GM19023 (cell line): ENCODE measurements at regions not wholly inside any gene's neighbourhood (a gene's known extent, or its start where the extent isn't known, plus 50 kb on each side); places are given as distances from the start of the nearest gene placed in this dataset.

Experiments
- ATAC-seq: cut with Tn5 transposase; IDR thresholded peaks from one replicate; pipeline ENCODE4 v1.9.1; 2021; ENCODE audit warnings: mild to moderate bottlenecking, moderate library complexity; ENCODE audit not compliant: unreplicated experiment

DNA sequence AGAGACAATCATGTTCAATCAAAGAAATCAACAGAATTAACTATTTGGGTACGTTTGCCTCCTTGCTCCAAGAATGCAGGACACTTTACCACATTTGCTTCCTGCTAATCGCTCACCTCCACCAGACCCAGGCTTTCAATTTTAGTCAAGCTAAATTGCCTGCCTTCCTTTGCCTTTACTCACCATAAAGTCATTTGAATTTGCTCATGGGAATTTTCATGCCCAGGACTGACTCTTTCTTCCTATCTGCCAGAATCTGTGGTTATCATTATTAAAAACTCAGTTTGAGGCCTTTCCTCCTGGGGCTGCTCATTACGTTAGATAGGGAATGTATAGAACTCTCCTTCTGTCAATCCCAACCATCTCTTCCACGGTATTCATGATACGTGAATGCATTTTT lies 1935.3 kb upstream of the WWC1 start:
- no peak for ATAC-seq

DNA sequence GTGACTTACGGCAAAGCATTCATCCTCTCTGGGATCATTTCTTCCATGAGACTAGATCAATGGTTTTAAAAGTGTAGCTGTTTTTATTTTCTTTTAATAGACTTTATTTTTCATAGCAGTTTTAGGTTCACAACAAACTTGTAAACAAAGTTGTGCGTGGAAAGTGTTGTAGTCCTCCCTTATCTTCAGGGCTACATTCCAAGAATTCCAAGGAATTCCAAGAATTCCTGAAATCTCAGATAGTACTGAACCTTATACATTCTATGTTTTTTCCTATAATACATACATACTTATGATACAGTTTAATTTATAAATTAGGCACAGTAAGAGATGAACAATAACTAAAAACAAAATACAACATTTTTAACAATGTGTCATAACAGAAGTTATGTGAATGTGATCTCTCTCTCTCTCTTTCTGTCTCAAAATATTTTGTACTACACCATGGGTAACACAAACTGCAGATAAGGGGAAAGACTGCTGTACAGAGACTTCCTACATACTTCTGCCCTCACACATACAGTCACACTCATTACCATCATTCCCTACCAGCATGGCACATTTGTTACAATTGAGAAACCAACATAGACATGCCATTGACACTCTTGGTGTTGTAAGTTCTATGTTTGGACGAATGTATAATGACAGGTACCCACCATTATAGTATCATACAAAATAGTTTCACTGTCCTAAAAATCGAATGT lies 1933.2 kb upstream of the WWC1 start:
- ATAC-seq = no peak

DNA sequence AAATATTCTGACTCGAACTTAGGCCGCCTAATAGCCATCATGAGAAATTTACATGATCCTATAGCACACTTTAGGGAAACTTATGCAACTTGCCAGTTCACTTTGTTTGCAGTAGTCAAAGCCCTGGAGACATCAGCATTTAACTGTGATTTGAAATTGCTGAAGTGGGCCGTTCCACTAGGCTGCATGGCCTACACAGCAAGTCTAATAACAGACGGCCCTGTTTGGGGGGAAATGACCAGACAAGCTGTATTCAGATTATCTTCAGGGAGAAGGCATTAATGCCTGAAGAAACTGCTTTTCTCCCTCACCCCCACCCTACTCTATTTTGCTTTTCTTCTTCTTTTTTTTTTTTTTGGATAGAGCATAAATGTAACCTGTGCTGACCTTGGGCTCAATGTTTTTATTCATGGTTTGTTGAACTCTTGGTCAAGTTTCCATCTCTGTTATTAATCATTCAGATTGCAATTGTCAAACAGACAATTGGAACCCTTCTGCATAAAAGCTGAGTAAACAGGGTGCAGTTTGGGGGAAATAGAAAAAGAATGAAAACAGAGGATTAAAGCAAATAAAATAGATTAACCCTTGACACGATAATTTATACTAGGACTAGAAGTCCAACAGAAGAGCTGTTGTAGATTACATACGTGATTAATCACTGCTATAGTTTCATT lies 1928.2 kb upstream of the WWC1 start:
- ATAC-seq = no peak

DNA sequence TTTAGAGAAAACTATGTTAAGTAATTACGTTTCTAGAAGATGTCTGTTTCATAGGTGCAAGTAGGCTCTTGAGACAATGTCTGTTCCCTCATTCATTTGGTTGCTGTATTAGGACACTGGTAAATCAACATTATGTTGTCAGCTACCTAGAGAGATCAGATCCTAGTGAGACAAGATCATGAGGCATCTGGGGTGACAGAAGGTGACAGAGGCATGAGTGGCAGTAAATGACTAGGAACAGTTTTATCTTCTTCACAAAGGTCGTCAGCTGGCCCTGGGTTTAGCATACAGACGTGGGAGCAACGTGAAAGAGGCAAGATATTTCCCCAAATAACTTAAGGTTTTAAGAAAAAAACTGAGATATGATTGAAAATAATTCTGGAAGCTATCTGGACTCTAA lies 1926.3 kb upstream of the WWC1 start:
- ATAC-seq = no peak

DNA sequence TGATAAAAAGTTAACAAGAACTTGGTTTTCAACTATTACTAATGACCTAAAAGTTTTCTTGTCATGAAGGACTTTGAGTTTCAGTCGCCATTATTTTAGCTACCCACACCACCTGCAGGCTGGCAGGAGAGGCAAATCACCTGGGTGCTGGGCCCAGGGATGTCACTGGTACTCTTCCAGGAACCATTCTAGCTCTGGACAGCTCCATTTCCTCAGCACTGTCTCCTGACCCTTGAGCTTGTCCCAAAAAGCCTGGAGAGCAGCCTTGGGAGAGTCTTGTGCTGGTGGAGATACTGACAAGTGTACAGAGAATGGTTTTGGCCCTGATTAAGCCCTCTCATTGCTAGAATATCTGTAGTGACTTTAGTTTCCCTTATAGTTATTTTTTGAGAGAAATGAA lies 1924.1 kb upstream of the WWC1 start:
- ATAC-seq = no peak

DNA sequence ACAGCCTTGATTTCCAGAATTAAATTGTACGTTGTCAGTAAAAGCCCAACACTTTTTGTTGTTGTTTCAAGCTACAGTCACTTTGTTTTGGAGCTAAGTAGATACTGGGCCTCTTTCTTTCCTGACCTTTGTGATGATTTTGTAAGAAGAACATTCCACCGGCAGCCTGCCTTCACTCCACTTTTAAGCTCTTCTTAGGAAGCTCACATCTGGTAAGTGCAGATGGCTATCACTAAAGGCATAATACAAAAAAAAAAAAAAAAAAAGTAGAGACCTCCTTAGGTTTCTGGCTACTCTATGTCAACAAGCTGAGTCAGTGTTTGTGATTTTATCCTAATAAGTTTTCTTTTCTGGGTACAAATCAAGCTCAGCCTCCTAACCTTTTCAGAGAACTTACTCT lies 1922.1 kb upstream of the WWC1 start:
- ATAC-seq = no peak

DNA sequence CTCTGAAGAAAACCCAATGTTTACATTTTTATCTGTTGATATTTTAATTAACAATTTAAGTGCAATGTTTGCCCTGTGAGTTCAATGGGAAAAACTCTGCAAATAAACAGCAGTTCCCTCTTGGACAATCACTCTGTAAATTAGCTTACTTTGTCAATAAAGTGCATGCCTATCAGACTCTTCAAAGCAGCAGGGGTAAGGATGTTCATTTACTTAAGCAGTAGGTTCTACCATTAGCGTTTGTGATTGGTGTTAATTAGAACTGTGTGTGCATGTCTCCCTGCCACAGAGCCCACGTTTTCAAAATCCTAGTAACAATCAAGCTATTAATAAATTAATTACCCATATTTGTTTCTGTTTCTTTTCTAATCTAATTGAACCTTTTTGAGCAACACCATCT lies 1921.6 kb upstream of the WWC1 start:
- ATAC-seq = no peak

DNA sequence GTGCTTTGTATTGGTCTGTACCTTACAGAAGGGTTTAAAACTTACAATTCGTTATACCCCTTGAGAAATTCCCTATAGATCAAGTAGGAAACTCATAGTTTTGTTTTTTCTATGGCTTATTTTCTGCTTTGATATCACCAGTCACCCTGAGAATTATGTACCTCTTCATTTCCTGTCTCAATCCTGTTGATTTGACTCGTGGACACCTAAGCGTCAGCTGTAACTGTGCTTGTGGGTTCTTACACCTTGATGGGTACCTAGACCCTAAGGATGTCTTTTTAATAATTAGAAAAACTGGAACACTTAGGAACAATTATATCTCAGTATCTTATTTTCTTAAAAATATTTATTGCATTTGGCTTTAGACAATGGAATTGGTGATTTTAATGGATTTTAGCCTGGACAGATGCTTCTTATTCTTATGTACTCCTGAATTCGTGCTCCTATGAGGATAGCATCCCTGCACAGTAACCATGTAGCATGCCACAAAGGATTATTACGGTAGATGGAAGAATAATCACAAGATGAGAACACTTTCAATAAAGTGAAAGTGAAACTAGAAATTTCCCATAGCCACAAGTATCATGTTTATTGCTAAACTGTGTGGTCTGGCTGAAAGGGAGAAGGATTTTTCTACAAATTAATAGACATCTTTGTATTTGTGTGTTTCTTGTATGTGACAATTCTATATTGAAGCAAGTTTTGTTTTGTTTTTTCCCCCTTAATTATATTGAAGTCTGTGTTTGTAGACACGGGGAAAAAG lies 1920.3 kb upstream of the WWC1 start:
- no peak for ATAC-seq

DNA sequence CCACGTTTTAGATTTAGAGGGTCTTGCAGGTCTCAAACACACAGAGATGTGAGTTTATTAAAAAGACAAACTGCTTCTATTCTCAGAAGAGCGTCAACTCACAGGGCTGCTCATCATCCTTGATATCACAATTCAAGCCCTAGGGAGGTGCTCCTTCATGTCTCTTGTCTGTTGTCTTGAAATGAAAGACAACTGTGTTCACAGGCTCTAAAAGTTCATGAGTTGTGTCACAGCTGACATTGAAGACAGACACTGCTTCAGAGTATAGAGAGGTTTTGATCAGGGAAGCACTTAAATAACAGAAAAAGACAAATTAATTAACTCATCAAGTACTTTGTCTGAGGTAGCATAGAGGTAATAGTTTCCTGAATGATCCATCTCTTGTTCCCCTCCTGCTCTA lies 1917.6 kb upstream of the WWC1 start:
- ATAC-seq = no peak

DNA sequence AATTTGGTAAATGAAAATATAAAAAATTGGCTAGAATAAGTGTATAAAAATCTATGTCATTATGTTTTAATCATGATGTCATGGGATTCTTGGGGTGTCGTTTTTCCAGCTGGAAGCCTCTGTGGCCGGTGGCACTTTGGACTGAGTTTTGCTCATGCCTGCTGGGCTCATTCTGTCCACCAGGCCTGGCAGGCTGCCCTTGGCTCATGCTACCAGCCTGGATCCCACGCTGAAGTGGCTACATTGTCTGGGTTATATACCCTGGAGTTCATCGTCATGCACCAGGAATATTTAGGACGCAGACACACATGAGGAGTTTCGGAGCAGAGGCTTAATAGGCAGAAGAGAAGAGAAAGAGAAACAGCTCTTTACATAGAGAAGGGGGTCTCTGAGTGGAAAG lies 1913.7 kb upstream of the WWC1 start:
- no peak for ATAC-seq

DNA sequence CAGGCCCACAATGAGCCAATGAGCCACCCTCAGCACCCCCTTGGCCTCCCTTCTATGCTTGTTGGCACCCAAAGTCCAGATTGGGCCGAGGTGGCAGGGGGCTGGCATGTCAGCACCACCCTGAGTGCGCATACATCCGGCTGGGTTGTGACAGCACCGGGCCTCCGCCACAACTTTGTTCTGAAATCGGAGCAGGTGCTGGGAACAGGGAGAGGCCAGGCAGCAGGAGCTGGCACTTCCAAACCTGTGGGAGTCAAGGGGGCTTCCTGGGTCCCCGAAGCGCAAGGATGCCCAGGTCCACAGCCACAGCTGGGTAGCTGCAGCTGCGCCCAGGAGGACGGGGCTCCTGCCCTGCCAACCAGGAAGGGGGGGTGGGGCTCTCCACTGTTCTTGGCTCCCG lies 1911.9 kb upstream of the WWC1 start:
- no peak for ATAC-seq

DNA sequence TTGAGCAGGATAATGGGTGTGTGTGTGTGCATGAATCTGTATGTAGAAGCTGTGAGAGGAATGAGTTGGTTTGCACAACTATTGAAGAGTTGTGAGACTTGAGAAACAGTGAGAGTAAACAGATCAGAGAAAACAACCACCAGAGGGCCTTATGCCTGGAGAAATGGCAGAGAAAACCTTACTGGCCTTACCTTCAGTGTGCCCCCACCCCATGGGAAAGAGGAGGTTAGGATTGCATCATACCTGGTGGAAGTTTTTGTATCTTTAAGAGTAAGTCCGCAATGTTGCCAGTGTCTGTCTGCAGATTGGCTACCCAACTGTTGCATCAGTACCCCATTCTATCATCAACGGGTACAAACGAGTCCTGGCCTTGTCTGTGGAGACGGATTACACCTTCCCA lies 1909.4 kb upstream of the WWC1 start:
- ATAC-seq = no peak

DNA sequence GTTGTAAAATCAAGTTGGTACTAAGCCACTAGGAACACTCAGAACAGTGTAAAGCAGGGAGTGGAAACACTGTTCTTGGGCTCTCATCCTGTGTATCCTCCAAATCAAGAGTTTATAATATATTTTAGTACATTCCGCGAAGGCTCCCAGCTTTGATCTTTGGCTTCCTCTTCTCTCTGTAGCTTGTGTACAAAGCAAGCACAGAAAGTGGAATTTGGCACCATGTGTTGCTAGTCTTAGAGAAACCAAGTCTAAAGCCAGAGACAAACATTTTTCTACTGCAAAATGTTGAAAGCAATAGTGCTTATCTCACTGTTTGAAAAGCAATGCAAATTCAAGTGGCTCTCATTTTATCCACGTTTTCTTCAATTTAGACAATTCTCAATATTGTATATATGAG lies 1893.3 kb upstream of the WWC1 start:
- ATAC-seq = no peak

DNA sequence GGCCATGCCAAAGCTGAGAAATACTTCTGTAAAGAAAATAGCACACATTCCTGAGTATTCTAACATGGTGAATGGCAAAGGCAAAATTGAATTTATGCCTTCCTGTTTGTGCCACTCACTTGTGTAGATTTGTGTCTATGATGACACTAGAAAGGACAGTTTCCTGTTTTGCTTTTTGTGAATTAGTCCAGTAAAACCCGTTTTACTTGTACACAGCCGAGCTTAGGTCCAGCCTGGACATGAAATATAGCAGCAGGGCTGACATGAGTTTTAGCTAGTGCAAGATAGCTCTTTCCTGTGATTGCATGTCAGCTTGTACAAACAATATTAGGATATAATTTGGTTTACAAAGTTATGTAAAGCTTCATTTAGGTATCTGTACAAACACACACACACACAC lies 1891.7 kb upstream of the WWC1 start:
- no peak for ATAC-seq

DNA sequence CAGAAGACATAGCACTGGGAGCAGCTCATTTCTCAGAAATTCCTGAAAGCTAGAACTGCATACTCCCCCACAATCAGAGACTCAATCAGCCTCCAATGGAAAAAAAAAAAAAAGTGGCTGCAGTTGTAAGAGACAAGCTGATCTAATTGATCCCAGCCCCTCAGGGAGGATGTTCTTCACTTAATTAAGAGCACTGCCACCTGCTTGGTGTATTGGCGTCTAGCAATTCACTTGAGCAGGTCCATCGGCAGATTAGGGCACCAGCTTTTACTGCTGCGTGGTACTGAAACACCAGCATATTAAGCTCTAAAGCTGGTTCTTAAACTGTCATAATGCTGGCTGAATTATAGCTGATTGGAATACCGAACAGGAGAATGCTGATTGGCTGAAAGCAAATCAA lies 1890.1 kb upstream of the WWC1 start:
- ATAC-seq = no peak

DNA sequence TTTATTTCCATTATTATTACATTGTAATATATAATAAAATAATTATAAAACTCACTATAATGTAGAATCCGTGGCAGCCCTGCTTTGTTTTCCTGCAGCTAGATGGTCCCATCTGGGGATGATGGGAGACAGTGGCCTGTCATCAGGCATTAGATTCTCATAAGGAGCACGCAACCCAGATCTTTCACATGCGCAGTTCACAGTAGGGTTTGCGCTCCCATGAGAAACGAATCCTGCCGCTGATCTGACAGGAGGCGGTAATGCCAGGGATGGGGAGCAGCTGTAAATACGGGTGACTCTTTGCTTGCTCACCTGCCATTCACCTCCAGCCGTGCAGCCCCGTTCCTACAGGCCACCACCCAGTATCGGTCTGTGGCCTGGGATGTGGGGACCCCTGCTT lies 1879.3 kb upstream of the WWC1 start:
- ATAC-seq = no peak

DNA sequence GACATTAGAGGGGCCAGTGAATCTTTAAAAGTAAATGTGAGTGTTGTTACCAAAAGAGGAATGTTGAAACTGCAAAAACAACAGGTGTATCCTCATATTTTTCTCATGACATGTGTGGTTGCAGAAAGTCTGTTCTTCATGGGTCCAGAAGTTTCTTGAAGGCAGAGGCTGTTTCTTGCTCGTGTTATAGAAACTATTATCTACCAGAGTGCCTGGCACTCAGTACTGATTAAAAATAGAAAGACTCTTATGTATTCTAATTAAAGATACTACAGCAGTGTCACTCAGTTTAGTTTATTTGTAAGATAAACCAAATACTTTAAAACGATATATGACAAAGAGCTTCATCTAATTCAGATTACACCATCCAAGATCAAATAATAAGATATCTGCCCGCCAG lies 1864.2 kb upstream of the WWC1 start:
- no peak for ATAC-seq

DNA sequence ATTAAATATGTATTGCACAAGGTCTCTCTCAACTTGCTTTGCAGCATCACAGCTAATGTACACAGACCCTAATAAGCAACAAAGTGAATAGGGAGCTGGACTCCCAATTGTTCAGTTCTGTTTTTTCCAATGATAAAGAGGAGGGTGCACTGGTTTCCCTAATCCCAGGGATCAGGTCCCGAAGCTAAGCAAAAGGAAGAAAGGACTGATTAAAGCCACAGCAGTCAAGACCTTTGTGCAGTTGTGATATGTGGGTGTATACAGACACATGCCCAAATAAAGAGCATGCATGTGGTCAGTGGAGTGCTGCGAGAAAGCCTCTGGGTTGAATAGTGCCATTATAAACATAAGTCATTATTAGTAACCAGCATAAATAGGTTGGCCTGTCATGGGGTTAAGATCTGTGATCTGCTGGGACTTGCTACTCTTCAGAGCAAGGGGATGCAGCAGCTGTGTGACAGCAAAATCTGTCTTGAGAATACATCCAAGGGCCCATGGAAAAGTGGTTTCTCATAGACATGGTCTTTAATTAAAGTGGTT lies 1863.1 kb upstream of the WWC1 start:
- ATAC-seq = no peak

DNA sequence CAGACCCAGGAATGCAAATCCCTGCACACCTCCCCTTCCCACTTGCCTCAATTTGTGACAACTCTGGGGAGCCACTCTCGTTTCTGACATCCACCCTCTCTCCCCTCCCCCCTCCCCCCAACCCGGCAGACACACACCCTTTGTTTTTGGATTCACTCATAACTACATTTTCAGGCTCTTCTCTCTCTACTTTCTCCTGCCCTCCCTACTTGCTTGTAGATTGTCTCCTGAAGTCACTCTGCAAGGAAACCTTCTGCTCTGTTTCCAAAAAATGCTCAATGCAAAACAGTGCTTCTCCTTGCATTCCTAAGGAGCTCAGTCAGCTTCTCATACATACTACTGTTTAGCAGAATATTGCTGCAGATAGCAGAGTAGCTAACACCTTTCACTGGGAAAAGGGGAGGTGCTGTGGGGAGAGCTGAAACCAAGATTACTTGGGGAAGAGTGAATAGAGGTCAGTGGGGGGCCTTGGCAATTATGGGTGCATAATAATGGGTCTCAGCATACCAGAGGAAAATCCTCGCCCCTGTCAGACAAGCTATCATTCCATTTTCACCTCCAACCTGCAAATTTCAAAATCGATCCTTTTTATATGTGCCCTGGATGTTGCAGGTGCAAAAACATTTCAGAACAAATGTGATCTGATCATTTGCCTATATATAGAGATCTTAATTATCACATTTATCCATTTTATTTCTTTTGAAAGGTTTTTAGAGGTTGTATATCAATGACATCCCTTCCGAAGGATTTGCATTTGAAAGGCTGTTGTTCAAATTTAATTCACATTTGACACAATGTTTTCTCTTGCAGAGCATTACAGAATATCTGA lies 1860.7 kb upstream of the WWC1 start:
- no peak for ATAC-seq

DNA sequence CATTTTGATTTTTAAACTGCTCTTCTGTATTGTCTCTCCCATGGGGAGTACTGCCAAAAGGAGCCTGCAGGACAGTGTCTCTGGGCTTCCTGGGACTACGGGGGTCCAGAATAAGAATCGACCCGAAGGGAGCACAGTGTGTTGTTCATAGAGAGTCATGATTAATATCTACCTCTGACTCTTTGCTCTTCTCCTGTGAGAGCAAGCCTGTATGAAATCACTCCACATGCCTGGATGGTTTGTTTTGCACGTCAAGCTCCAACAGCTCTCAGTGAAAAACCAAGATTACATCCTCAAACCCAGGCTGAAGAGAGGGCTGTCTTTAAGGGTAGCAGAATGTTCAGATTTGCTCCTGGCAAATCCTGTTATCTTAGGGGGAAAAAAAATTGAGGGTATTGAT lies 1860.0 kb upstream of the WWC1 start:
- ATAC-seq = no peak

DNA sequence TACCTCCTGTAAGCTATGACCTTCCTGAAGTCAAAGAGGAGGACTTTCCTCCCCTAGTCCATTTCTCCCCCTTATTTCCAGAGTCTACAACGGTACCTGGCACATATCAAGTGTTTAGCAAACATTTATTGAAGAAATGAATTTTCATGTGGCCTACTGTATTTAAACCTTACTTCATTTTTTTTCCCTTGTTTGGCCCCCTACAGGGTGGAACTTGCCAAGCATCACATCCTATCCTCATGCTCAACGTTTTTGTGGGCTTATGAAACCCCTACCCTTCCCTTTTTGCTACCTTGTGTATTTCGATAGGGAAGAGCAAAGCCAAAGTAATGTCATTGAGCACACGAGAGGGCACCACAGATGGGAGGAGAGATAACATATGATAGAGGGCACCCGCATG lies 1857.8 kb upstream of the WWC1 start:
- no peak for ATAC-seq
